K562 (cell line): ENCODE measurements at regions not wholly inside any gene's neighbourhood (a gene's known extent, or its start where the extent isn't known, plus 50 kb on each side); places are given as distances from the start of the nearest gene placed in this dataset.

ENCODE experiments used
- ATAC-seq: fragments of 200-7000 bp; cut with Tn5 transposase; 3 replicates; pipeline ENCODE4 v1.9.1; 2020; ENCODE audit warnings: moderate library complexity
- BruUV-seq: library from RNA; stranded (reverse); fragments of 400-500 nt; replicated peaks from 2 replicates; lab custom pipeline; 2021; lab: Mats Ljungman, UMichigan
- CTCF ChIA-PET: fragments of 300-600 bp; formaldehyde crosslinking; extraction: SDS; loops from one replicate; lab custom pipeline; 2021; ENCODE audit warnings: low intra/inter-chr PET ratio; lab: Yijun Ruan, JAX
- POLR2A ChIA-PET: fragments of 300-600, 350-650 bp; sonication (Branson Sonifier 250); formaldehyde crosslinking; extraction: SDS; loops from one replicate; lab custom pipeline; 2021; ENCODE audit warnings: antibody characterized with exemption, inconsistent platforms; lab: Yijun Ruan, JAX
- DNase-seq, 4 experiments: peaks; one replicate each; pipeline versions ENCODE4 v3.0.0 to v3.0.0-alpha.2; 2011 to 2018; ENCODE audit warnings: low spot score in 3 of 4, mixed read lengths in 3 of 4; ENCODE audit errors: extremely low read depth in 1 of 4
- FAIRE-seq: peaks from 2 replicates; lab custom pipeline; 2011; peaks lifted over from hg19 to GRCh38; lab: Jason Lieb, UNC
- H2AFZ ChIP-seq: 2 replicates; pipeline ENCODE4 v1.6.0; 2011; ENCODE audit warnings: low read depth, low read length, control low read depth, inconsistent platforms
- H3K27ac ChIP-seq: fragments of 200-600 bp; 3 replicates; pipeline ENCODE4 v1.8.0; 2011; ENCODE audit warnings: low read depth, mild to moderate bottlenecking, control low read depth, inconsistent platforms, low read length, moderate library complexity, mixed read lengths; ENCODE audit errors: extremely low read depth
- H3K27me3 ChIP-seq, 2 experiments: fragments of 300-600 bp in 1 of 2; 2 replicates in 1 of 2; 3 replicates in 1 of 2; pipeline versions ENCODE4 v1.6.0 to v1.8.0; 2011; ENCODE audit warnings: inconsistent platforms in 2 of 2, low read length in 2 of 2, mild to moderate bottlenecking in 1 of 2, mixed read lengths in 1 of 2, moderate library complexity in 1 of 2; ENCODE audit not compliant: control insufficient read depth in 2 of 2, insufficient read depth in 2 of 2
- H3K36me3 ChIP-seq: fragments of 300-600 bp; 3 replicates; pipeline ENCODE4 v1.8.0; 2011; ENCODE audit warnings: mild to moderate bottlenecking, low read length, inconsistent platforms; ENCODE audit not compliant: control insufficient read depth, insufficient read depth
- H3K4me1 ChIP-seq, 2 experiments: fragments of 200-600 bp in 1 of 2; replicated peaks in 1 of 2; 2 replicates in 1 of 2; 3 replicates in 1 of 2; pipeline versions ENCODE4 v1.5.1 to v1.8.0; 2011; ENCODE audit warnings: inconsistent platforms in 2 of 2, low read length in 2 of 2, mild to moderate bottlenecking in 1 of 2, mixed read lengths in 1 of 2, moderate library complexity in 1 of 2; ENCODE audit not compliant: control insufficient read depth in 2 of 2, insufficient read depth in 2 of 2
- H3K4me2 ChIP-seq: 2 replicates; pipeline ENCODE4 v1.6.1; 2011; ENCODE audit warnings: low read length, control low read depth, inconsistent platforms, mixed read lengths; ENCODE audit not compliant: insufficient read depth
- H3K4me3 ChIP-seq: fragments of 200-600 bp; sonication (generic), shearing (Covaris generic); 2 replicates; pipeline ENCODE4 v1.5.1; 2016; ENCODE audit warnings: control low read depth, inconsistent platforms
- H3K79me2 ChIP-seq: fragments of 200-600 bp; 3 replicates; pipeline ENCODE4 v1.8.0; 2011; ENCODE audit warnings: low read length, inconsistent platforms; ENCODE audit not compliant: control insufficient read depth, insufficient read depth
- H3K9ac ChIP-seq, 2 experiments: 2 replicates each; pipeline versions ENCODE4 v1.6.0 to v1.6.1; 2011; ENCODE audit warnings: low read depth in 2 of 2, low read length in 2 of 2, control low read depth in 1 of 2, inconsistent platforms in 1 of 2, mild to moderate bottlenecking in 1 of 2, mixed read lengths in 1 of 2; ENCODE audit not compliant: insufficient read depth in 1 of 2
- H3K9me1 ChIP-seq: one replicate; pipeline ENCODE4 v1.6.0; 2011; ENCODE audit warnings: inconsistent platforms, mild to moderate bottlenecking, low read length, moderate library complexity; ENCODE audit not compliant: control insufficient read depth, insufficient read depth
- H3K9me3 ChIP-seq: replicated peaks from 2 replicates; pipeline ENCODE4 v1.5.1; 2011; ENCODE audit warnings: low read depth, low read length, inconsistent platforms; ENCODE audit not compliant: control insufficient read depth, insufficient read depth
- H4K20me1 ChIP-seq: replicated peaks from 2 replicates; pipeline ENCODE4 v1.6.1; 2011; ENCODE audit warnings: low read length, inconsistent platforms, mixed read lengths; ENCODE audit not compliant: control insufficient read depth, insufficient read depth
- ATF7 ChIP-seq: fragments of 450-650 bp; IDR thresholded peaks from 2 replicates; pipeline ENCODE4 v1.7.1; 2014; ENCODE audit warnings: mild to moderate bottlenecking, moderate library complexity
- NFE2 ChIP-seq: IDR thresholded peaks from 2 replicates; pipeline ENCODE4 v1.6.1; 2014; ENCODE audit warnings: antibody characterized with exemption, low read depth
- RBM15 ChIP-seq: fragments of 200-400 bp; formaldehyde crosslinking; IDR thresholded peaks from 2 replicates; pipeline ENCODE4 v1.6.1; 2018; ENCODE audit warnings: mild to moderate bottlenecking, low read length, moderate library complexity; ENCODE audit not compliant: insufficient read depth
- RCOR1 ChIP-seq, 2 experiments: IDR thresholded peaks; 2 replicates each; pipeline ENCODE4 v1.6.1; 2012; ENCODE audit warnings: low read depth in 2 of 2, low read length in 2 of 2, borderline replicate concordance in 1 of 2, improper control_type of control experiment in 1 of 2
- SPI1 ChIP-seq: IDR thresholded peaks from 2 replicates; pipeline ENCODE4 v1.6.1; 2011; ENCODE audit warnings: low read depth, low read length, control low read depth, borderline replicate concordance
- TAF1 ChIP-seq: IDR thresholded peaks from 2 replicates; pipeline ENCODE4 v1.6.1; 2011; ENCODE audit warnings: mild to moderate bottlenecking, low read length, moderate library complexity; ENCODE audit not compliant: insufficient read depth, control insufficient read depth, severe bottlenecking; ENCODE audit errors: extremely low read depth
- TFE3 ChIP-seq: fragments of 450-650 bp; formaldehyde crosslinking; IDR thresholded peaks from 2 replicates; pipeline ENCODE4 v1.4.0; 2020; ENCODE audit warnings: mild to moderate bottlenecking, mixed read lengths
- ZBTB40 ChIP-seq, 2 experiments: fragments of 450-650 bp in 1 of 2; sonication (generic) in 1 of 2; formaldehyde crosslinking in 1 of 2; IDR thresholded peaks; 2 replicates each; pipeline versions ENCODE4 v1.7.1 to v1.9.0; 2016 to 2022; ENCODE audit warnings: inconsistent platforms in 1 of 2, mild to moderate bottlenecking in 1 of 2, missing genetic modification reagents in 1 of 2
- ZNF197 ChIP-seq: fragments of 200-800 bp; sonication (Bioruptor generic); IDR thresholded peaks from 2 replicates; pipeline ENCODE4 v1.6.1; 2016; ENCODE audit warnings: low read depth, missing genetic modification characterization, missing compliant biosample characterization
- ZNF766 ChIP-seq: fragments of 200-800 bp; sonication (Bioruptor generic); conservative IDR thresholded peaks from 2 replicates; pipeline ENCODE4 v1.6.1; 2016; ENCODE audit warnings: missing genetic modification characterization, missing compliant biosample characterization
- WGBS: fragments of 100-300 bp; shearing (Covaris generic); methylation state at CpG from one replicate; pipeline ENCODE4 v1.1.6; 2016; ENCODE audit warnings: low coverage, mixed read lengths; ENCODE audit not compliant: insufficient coverage; ENCODE audit errors: missing lambda C conversion rate; 5-methylcytosine and 5-hydroxymethylcytosine counted together
- in situ Hi-C: fragments of 300-500 bp; cut with MboI; formaldehyde crosslinking; loops from 4 replicates; pipeline ENCODE4 v1.15.0; 2018; ENCODE audit warnings: inconsistent platforms, mixed read lengths
- intact Hi-C: fragments of 100-400 bp; cut with micrococcal nuclease; formaldehyde crosslinking; loops from 2 replicates; pipeline ENCODE4 v1.14.2; 2022

- no peak for FAIRE-seq
- BruUV-seq = no TSS peak
- ATAC-seq = no peak
- no peaks in the 10 kb centered on the region for H3K79me2 ChIP-seq
- no peaks in the 10 kb centered on the region for H4K20me1 ChIP-seq
- intact Hi-C loops = no loop called here
- no peak overlapping the region for H3K9ac ChIP-seq
- ChIA-PET POLR2A (no interaction called here), CTCF (no interaction called here)
- DNase-seq = no peak
- H3K4me1 ChIP-seq = no peaks in the 10 kb centered on the region
- 0% methylated on average over 5 of the region's 5 CpGs for WGBS
- H2AFZ ChIP-seq = no peak overlapping the region
- no peaks in the 10 kb centered on the region for H3K9me1 ChIP-seq
- H3K4me3 ChIP-seq = no peak overlapping the region
- no peak overlapping the region for H3K27ac ChIP-seq
- no peaks in the 10 kb centered on the region for H3K27me3 ChIP-seq
- H3K36me3 ChIP-seq = no peaks in the 10 kb centered on the region
- no peak overlapping the region for H3K4me2 ChIP-seq
- H3K9me3 ChIP-seq = no peaks in the 10 kb centered on the region
- in situ Hi-C loops = loop anchor here (25.0 kb wide), 2 partner anchors 1157 to 1307 kb away; no protein-coding TSS in a partner anchor
- peak; percentile 16; the same call in 1 of the 2 replicates for TF ChIP-seq NFE2
- no peak for TF ChIP-seq RCOR1 (IDR thresholded peaks at IDR 0.05; ENCODE audit: borderline replicate concordance in 1 of 2, low read depth in 2 of 2, low read length in 2 of 2)
- TF ChIP-seq ATF7 = 0 out of 2 replicates have a peak, but pooled peaks have one; percentile 24
- no peak for TF ChIP-seq TAF1
- TF ChIP-seq ZNF766 (CRISPR knock-in tag) = 0 out of 2 replicates have a peak, but pooled peaks have one; percentile 29
- no peak for TF ChIP-seq TFE3
- TF ChIP-seq ZNF197 (CRISPR knock-in tag) = no peak
- no peak for TF ChIP-seq RBM15
- TF ChIP-seq ZBTB40 (IDR thresholded peaks at IDR 0.05) = peak; percentile 79
- no peak for TF ChIP-seq ZBTB40 (CRISPR knock-in tag; IDR thresholded peaks at IDR 0.05)
- TF ChIP-seq SPI1 = peak; percentile 81
Measured at GRCh38 chr10:63744060-63744941, 223.1 kb downstream of the REEP3 start.
